ENCODE measurements at regions not wholly inside any gene's neighbourhood (a gene's known extent, or its start where the extent isn't known, plus 50 kb on each side); places are given as distances from the start of the nearest gene placed in this dataset.

DNA sequence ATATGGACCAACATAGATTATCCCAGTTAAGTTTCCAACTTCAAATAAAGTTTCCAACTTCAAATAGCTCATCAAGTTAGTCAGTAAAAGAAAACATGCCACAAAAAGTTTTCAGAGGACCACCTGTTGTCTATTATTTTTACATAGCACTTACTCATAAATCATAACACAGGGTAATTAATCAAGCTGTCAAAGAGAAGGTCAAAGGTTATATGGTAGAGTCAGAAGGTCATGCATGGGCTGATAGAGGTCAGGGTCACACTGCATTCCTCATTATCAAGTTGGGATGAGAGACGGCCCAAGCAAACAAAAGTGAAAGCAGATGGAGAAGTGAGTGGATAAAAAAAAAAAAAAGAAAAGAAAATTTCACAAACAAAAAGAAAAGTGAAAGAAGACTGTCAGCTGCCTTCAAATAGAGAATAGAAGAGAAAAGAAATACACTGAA is 145.5 kb upstream of the POU5F2 start:
- Histone ChIP-seq H3K4me3 (replicated peaks; ENCODE audit: low read depth, low read length) (no peak overlapping the region), H3K27me3 (replicated peaks; ENCODE audit: control insufficient read depth, insufficient read depth, low read length) (no peaks in the 10 kb centered on the region), H3K36me3 (ENCODE audit: control insufficient read depth, insufficient read depth, low read length) (no peaks in the 10 kb centered on the region)
- DNase-seq (ENCODE audit: extremely low read depth, insufficient read length), result no peak
- TF ChIP-seq, protein P1, sequence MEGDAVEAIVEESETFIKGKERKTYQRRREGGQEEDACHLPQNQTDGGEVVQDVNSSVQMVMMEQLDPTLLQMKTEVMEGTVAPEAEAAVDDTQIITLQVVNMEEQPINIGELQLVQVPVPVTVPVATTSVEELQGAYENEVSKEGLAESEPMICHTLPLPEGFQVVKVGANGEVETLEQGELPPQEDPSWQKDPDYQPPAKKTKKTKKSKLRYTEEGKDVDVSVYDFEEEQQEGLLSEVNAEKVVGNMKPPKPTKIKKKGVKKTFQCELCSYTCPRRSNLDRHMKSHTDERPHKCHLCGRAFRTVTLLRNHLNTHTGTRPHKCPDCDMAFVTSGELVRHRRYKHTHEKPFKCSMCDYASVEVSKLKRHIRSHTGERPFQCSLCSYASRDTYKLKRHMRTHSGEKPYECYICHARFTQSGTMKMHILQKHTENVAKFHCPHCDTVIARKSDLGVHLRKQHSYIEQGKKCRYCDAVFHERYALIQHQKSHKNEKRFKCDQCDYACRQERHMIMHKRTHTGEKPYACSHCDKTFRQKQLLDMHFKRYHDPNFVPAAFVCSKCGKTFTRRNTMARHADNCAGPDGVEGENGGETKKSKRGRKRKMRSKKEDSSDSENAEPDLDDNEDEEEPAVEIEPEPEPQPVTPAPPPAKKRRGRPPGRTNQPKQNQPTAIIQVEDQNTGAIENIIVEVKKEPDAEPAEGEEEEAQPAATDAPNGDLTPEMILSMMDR (IDR thresholded peaks at IDR 0.05; ENCODE audit: insufficient read depth, low read length, poor library complexity, severe bottlenecking), result no peak

DNA sequence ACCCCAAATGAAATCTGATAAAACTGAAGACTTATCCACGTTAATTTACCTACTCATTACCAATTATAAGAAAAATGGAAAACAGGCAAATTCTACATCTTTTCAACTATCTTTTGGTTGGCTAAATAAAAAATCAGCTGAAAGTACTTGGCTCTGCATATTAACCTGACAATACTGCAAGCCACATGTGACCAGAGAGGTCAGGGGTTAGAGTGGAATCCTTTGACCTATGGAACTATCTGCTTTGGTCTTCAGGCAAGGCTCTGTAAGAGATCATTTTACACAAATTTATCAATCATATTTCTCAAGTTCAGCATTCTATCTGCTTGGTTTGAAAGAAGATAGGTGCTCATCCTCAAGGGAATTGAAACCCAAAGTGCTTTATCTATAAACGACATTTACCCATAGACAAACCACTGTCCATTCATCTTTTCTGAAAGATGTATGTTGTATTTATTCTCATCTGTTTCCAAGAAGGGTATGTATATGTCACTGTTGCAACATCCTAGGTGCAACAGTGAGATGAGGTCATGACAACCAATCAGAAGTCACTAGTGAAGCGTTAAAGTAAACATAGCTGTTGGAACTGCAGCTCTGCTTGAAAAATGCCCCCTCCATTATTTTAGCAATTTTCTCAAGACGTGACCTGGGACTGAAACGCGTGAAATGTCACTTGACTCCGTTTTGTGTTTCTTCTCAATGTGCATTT is 144.9 kb upstream of the POU5F2 start:
- TF ChIP-seq, protein P1 (IDR thresholded peaks at IDR 0.05; ENCODE audit: insufficient read depth, low read length, poor library complexity, severe bottlenecking), result no peak
- Histone ChIP-seq H3K36me3 (ENCODE audit: control insufficient read depth, insufficient read depth, low read length) (no peaks in the 10 kb centered on the region), H3K27me3 (replicated peaks; ENCODE audit: control insufficient read depth, insufficient read depth, low read length) (no peaks in the 10 kb centered on the region), H3K4me3 (replicated peaks; ENCODE audit: low read depth, low read length) (no peak overlapping the region)
- DNase-seq (ENCODE audit: extremely low read depth, insufficient read length), result no peak

DNA sequence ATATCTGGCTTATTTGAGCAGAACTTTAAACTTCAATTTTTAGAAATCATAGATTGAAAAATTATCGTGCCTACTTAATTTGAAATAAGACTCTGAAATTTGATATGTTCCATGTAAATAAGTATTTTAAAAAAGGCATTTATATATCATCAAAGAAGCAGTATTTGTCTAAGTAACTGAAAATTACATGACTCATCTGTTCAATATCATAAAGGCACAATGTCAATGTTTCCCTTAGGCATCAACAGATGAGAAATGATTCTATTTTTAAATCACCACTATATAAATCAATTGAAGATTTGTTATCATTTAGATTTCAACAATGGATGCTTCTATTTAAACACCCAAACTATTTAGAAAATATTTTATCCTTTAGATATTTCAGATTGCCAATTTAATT is 142.9 kb upstream of the POU5F2 start:
- H3K4me3 ChIP-seq (replicated peaks; ENCODE audit: low read depth, low read length), result no peak overlapping the region
- no peaks in the 10 kb centered on the region for H3K27me3 ChIP-seq (replicated peaks; ENCODE audit: control insufficient read depth, insufficient read depth, low read length)
- no peak for DNase-seq (ENCODE audit: extremely low read depth, insufficient read length)
- no peaks in the 10 kb centered on the region for H3K36me3 ChIP-seq (ENCODE audit: control insufficient read depth, insufficient read depth, low read length)
- TF ChIP-seq, protein P1 (IDR thresholded peaks at IDR 0.05; ENCODE audit: insufficient read depth, low read length, poor library complexity, severe bottlenecking), result no peak

- no peak for DNase-seq (ENCODE audit: extremely low read depth, insufficient read length)
- Histone ChIP-seq H3K36me3 (ENCODE audit: control insufficient read depth, insufficient read depth, low read length) (no peaks in the 10 kb centered on the region), H3K27me3 (replicated peaks; ENCODE audit: control insufficient read depth, insufficient read depth, low read length) (no peaks in the 10 kb centered on the region), H3K4me3 (replicated peaks; ENCODE audit: low read depth, low read length) (no peak overlapping the region)
- TF ChIP-seq, protein P1 (IDR thresholded peaks at IDR 0.05; ENCODE audit: insufficient read depth, low read length, poor library complexity, severe bottlenecking), result no peak
Measured at GRCh38 chr5:93883459-93883858, 142.1 kb upstream of the POU5F2 start.

DNA sequence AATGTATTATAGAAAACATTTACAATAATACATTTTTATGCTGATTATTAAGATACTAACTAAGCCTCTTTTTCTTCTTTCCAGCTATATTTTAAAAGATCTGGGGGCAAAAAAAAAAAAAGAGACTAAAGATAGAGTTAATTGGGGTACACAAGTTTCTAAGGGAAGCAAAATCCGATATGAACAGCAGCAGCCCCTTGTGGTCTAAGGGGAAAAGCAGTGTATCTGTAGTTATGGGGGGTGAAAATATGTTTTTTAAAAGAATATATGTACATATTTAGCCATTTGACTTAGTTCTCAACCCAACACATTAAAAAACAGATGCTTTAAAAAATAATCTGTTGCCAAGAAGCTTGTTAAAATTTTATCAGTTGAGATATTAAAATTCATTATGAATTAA is 134.3 kb upstream of the POU5F2 start:
- TF ChIP-seq, protein P1 (IDR thresholded peaks at IDR 0.05; ENCODE audit: insufficient read depth, low read length, poor library complexity, severe bottlenecking), result no peak
- Histone ChIP-seq H3K4me3 (replicated peaks; ENCODE audit: low read depth, low read length) (no peak overlapping the region), H3K27me3 (replicated peaks; ENCODE audit: control insufficient read depth, insufficient read depth, low read length) (no peaks in the 10 kb centered on the region), H3K36me3 (ENCODE audit: control insufficient read depth, insufficient read depth, low read length) (no peaks in the 10 kb centered on the region)
- no peak for DNase-seq (ENCODE audit: extremely low read depth, insufficient read length)

DNA sequence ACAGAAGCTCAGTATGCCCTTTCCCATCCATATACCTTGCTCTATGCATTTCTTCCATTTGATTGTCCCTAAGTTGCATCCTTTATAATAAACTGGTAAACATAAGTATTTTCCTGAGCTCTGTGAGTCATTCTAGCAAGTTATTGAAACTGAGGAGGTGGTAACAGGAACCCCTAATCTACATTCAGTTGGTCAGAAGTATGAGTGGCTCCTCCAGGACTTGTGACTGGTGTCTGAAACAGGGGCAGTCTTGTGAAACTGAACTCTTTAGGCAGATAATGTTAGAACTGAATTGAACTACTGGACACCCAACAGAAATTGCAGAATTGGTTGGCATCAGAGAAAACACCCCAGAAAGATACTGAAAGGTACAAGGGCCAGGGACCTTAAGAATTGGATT is 133.1 kb upstream of the POU5F2 start:
- Histone ChIP-seq H3K4me3 (replicated peaks; ENCODE audit: low read depth, low read length) (no peak overlapping the region), H3K36me3 (ENCODE audit: control insufficient read depth, insufficient read depth, low read length) (no peaks in the 10 kb centered on the region), H3K27me3 (replicated peaks; ENCODE audit: control insufficient read depth, insufficient read depth, low read length) (no peaks in the 10 kb centered on the region)
- TF ChIP-seq, protein P1 (IDR thresholded peaks at IDR 0.05; ENCODE audit: insufficient read depth, low read length, poor library complexity, severe bottlenecking), result no peak
- DNase-seq (ENCODE audit: extremely low read depth, insufficient read length), result no peak
